ENCODE measurements at regions not wholly inside any gene's neighbourhood (a gene's known extent, or its start where the extent isn't known, plus 50 kb on each side); places are given as distances from the start of the nearest gene placed in this dataset.

DNA sequence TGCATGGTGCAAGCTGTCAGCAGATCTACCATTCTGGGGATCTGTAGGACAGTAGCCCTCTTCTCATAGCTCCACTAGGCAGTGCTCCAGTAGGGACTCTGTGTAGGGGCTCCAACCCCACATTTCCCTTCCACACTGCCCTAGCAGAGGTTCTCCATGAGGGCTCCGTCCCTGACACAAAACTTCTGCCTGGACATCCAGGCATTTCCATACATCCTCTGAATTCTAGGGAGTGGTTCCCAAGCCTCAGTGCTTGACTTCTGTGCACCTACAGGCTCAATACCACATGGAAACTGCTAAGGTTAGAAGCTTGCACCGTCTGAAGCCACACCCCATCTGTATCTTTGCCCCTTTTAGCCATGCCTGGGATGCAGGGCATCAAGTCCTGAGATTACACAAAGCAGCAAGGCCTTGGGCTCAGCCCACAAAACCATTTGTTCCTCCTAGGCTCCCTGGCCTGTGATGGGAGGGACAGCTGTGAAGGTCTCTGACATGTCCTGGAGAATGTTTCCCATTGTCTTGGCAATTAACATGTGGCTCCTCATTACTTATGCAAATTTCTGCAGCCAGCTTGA lies 117.0 kb upstream of the NFIA start:
- H3K27ac ChIP-seq (ENCODE audit: extremely low read depth, low read depth, low read length) = no peak overlapping the region
- POLR2A ChIA-PET = no interaction called here
- no peaks in the 10 kb centered on the region for H3K9me3 ChIP-seq (ENCODE audit: control insufficient read depth, insufficient read depth, low read depth, low read length)
- no peak for TF ChIP-seq EGR2 (tag by site-specific recombination; IDR thresholded peaks at IDR 0.05; ENCODE audit: low read depth)
- TF ChIP-seq ZNF585B (tag by site-specific recombination; IDR thresholded peaks at IDR 0.05) = peak; percentile 99
- TF ChIP-seq ZNF549 (tag by site-specific recombination; IDR thresholded peaks at IDR 0.05) = peak; percentile 15; the same call in 1 of the 2 replicates
- TF ChIP-seq MEIS1 (CRISPR knock-in tag; IDR thresholded peaks at IDR 0.05; ENCODE audit: borderline replicate concordance) = no peak
- TF ChIP-seq ZNF785 (tag by site-specific recombination; IDR thresholded peaks at IDR 0.05) = no peak
- peak; percentile 92 for TF ChIP-seq SETDB1 (IDR thresholded peaks at IDR 0.05; ENCODE audit: insufficient read length, low read length)
- peak; percentile 81; the same call in 1 of the 2 replicates for TF ChIP-seq TRIM28 (IDR thresholded peaks at IDR 0.05; ENCODE audit: borderline replicate concordance, low read length)
- no peak for TF ChIP-seq ZNF433 (tag by site-specific recombination; IDR thresholded peaks at IDR 0.05; ENCODE audit: low read depth)
- no peak overlapping the region for H3K4me3 ChIP-seq (ENCODE audit: low read depth, low read length)
- H3K4me1 ChIP-seq (ENCODE audit: control insufficient read depth, insufficient read depth, low read length) = no peaks in the 10 kb centered on the region
- no peaks in the 10 kb centered on the region for H3K36me3 ChIP-seq (ENCODE audit: control insufficient read depth in 2 of 2, insufficient read depth in 1 of 2, low read length in 2 of 2)
- CTCF ChIA-PET = no interaction called here

- CTCF ChIA-PET = interaction anchor here (1.3 kb wide), 2 partner anchors 15 to 16 kb away, joined by 3 to 4 read pairs; no protein-coding TSS in a partner anchor
- POLR2A ChIA-PET = no interaction called here
- Histone ChIP-seq H3K4me3 (ENCODE audit: low read depth, low read length) (no peak overlapping the region), H3K4me1 (ENCODE audit: control insufficient read depth, insufficient read depth, low read length) (no peaks in the 10 kb centered on the region), H3K36me3 (ENCODE audit: control insufficient read depth in 2 of 2, insufficient read depth in 1 of 2, low read length in 2 of 2) (no peaks in the 10 kb centered on the region), H3K27ac (ENCODE audit: extremely low read depth, low read depth, low read length) (no peak overlapping the region), H3K9me3 (ENCODE audit: control insufficient read depth, insufficient read depth, low read depth, low read length) (no peaks in the 10 kb centered on the region)
- TF ChIP-seq ZNF146 (tag by site-specific recombination; IDR thresholded peaks at IDR 0.05) (no peak), ZNF121 (tag by site-specific recombination; IDR thresholded peaks at IDR 0.05) (no peak), ZNF16 (tag by site-specific recombination; IDR thresholded peaks at IDR 0.05; ENCODE audit: low read depth) (no peak), GFI1B (tag by site-specific recombination; IDR thresholded peaks at IDR 0.05) (no peak), SCRT1 (tag by site-specific recombination; IDR thresholded peaks at IDR 0.05; ENCODE audit: borderline replicate concordance) (no peak), OVOL3 (tag by site-specific recombination; IDR thresholded peaks at IDR 0.05) (no peak), GLI4 (tag by site-specific recombination; IDR thresholded peaks at IDR 0.05) (no peak), SP7 (tag by site-specific recombination; IDR thresholded peaks at IDR 0.05) (no peak), ZNF660 (tag by site-specific recombination; IDR thresholded peaks at IDR 0.05) (no peak), ZNF658 (tag by site-specific recombination; IDR thresholded peaks at IDR 0.05) (no peak), CTCF (tag by site-specific recombination; IDR thresholded peaks at IDR 0.05) (no peak), KLF10 (tag by site-specific recombination; IDR thresholded peaks at IDR 0.05) (no peak), ZNF174 (tag by site-specific recombination; IDR thresholded peaks at IDR 0.05) (no peak), KLF7 (tag by site-specific recombination; IDR thresholded peaks at IDR 0.05; ENCODE audit: borderline replicate concordance) (no peak)
These were observed 119.0 kb upstream of the NFIA start for GRCh38 chr1:60963167-60963940.

Data from HEK293 (cell line).